Natural killer cell (primary cell): ENCODE measurements at regions not wholly inside any gene's neighbourhood (a gene's known extent, or its start where the extent isn't known, plus 50 kb on each side); places are given as distances from the start of the nearest gene placed in this dataset.

Experiments used
- ATAC-seq, 3 donors: fragments of 150-1000 bp in 2 of 3; fragments of 200-7000 bp in 1 of 3; cut with Tn5 transposase; 1 replicate in 1 of 3; 2 replicates in 2 of 3; pipeline ENCODE4 v1.10.0; 2021; ENCODE audit warnings: mild to moderate bottlenecking in 2 of 3, moderate library complexity in 2 of 3
- DNase-seq, 2 donors: peaks; one replicate each; pipeline versions ENCODE4 v3.0.0 to v3.0.0-alpha.2; 2013 to 2021; ENCODE audit warnings: mixed read lengths in 1 of 2
- H3K27ac ChIP-seq: one replicate; pipeline ENCODE4 v1.5.1; 2013; ENCODE audit warnings: mild to moderate bottlenecking, low read length
- H3K27me3 ChIP-seq: one replicate; pipeline ENCODE4 v1.6.1; 2013; ENCODE audit warnings: low read length; ENCODE audit not compliant: control insufficient read depth, insufficient read depth
- H3K36me3 ChIP-seq: one replicate; pipeline ENCODE4 v1.6.1; 2013; ENCODE audit warnings: low read length; ENCODE audit not compliant: control insufficient read depth, insufficient read depth
- H3K4me1 ChIP-seq: one replicate; pipeline ENCODE4 v1.6.1; 2013; ENCODE audit warnings: low read length; ENCODE audit not compliant: control insufficient read depth, insufficient read depth
- H3K4me3 ChIP-seq: one replicate; pipeline ENCODE4 v1.5.1; 2013; ENCODE audit warnings: low read length
- H3K9me3 ChIP-seq: one replicate; pipeline ENCODE4 v1.6.1; 2013; ENCODE audit warnings: low read length; ENCODE audit not compliant: control insufficient read depth, insufficient read depth
- H3K27ac Mint-ChIP-seq, 2 donors: one replicate each; pipeline ENCODE4 v1.8.0; 2022; ENCODE audit warnings: mild to moderate bottlenecking in 2 of 2, mixed read lengths in 2 of 2, moderate library complexity in 1 of 2
- H3K27me3 Mint-ChIP-seq, 2 donors: one replicate each; pipeline ENCODE4 v1.8.0; 2022; ENCODE audit warnings: low read depth in 2 of 2, mixed read lengths in 2 of 2
- H3K36me3 Mint-ChIP-seq: one replicate; pipeline ENCODE4 v1.8.0; 2022; ENCODE audit warnings: mixed read lengths
- H3K4me1 Mint-ChIP-seq, 2 donors: one replicate each; pipeline ENCODE4 v1.8.0; 2022; ENCODE audit warnings: mixed read lengths in 2 of 2
- H3K4me3 Mint-ChIP-seq: one replicate; pipeline ENCODE4 v1.8.0; 2022; ENCODE audit warnings: mild to moderate bottlenecking, moderate library complexity, mixed read lengths
- H3K9me3 Mint-ChIP-seq, 2 donors: one replicate each; pipeline ENCODE4 v1.8.0; 2022; ENCODE audit warnings: mixed read lengths in 2 of 2
- WGBS: methylation state at CpG from one replicate; pipeline ENCODE4 v1.1.7; 2013; ENCODE audit warnings: missing lambda C conversion rate; ENCODE audit not compliant: insufficient coverage; 5-methylcytosine and 5-hydroxymethylcytosine counted together
- intact Hi-C: fragments of 100-400 bp; cut with micrococcal nuclease; formaldehyde crosslinking; loops from one replicate; pipeline ENCODE4 v1.14.2; 2022
- TF ChIP-seq, protein P1 (sequence below): fragments of 200-600 bp; IDR thresholded peaks from one replicate; pipeline ENCODE4 v1.8.0; 2022; ENCODE audit warnings: antibody characterized with exemption

DNA sequence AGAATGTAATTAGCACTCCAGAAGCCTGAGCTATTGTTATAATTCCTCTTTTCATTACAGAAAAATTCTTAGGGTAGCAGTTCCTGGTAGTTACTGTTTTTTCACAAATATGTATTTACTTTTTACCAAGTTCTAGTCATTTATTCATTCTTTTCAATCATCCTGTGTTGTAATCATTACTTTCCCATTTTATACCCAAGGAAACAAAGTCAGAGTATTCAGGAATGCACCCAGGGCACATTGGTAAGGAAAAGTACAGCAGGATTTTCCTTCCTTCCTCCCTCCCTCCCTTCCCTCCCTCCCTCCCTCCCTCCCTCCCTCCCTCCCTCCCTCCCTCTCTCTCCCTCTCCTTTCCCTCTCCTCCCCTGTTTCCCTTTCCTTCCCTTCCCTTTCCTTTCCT is 115.9 kb upstream of the RBFOX1 start:
- H3K4me1 ChIP-seq: no peaks in the 10 kb centered on the region
- DNase-seq (no peak), ATAC-seq (no peak)
- Mint-ChIP-seq H3K9me3 (peaks cover 7 to 10% of the 10 kb centered on the region in 2 donors), H3K27ac (no peak overlapping the region), H3K36me3 (no peaks in the 10 kb centered on the region), H3K27me3 (no peaks in the 10 kb centered on the region), H3K4me1 (no peaks in the 10 kb centered on the region), H3K4me3 (no peak overlapping the region)
- TF ChIP-seq, protein P1, sequence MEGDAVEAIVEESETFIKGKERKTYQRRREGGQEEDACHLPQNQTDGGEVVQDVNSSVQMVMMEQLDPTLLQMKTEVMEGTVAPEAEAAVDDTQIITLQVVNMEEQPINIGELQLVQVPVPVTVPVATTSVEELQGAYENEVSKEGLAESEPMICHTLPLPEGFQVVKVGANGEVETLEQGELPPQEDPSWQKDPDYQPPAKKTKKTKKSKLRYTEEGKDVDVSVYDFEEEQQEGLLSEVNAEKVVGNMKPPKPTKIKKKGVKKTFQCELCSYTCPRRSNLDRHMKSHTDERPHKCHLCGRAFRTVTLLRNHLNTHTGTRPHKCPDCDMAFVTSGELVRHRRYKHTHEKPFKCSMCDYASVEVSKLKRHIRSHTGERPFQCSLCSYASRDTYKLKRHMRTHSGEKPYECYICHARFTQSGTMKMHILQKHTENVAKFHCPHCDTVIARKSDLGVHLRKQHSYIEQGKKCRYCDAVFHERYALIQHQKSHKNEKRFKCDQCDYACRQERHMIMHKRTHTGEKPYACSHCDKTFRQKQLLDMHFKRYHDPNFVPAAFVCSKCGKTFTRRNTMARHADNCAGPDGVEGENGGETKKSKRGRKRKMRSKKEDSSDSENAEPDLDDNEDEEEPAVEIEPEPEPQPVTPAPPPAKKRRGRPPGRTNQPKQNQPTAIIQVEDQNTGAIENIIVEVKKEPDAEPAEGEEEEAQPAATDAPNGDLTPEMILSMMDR: no peak
- no peak overlapping the region for H3K4me3 ChIP-seq
- H3K36me3 ChIP-seq: no peaks in the 10 kb centered on the region
- H3K27ac ChIP-seq: no peak overlapping the region
- intact Hi-C loops: no loop called here
- no peaks in the 10 kb centered on the region for H3K9me3 ChIP-seq
- H3K27me3 ChIP-seq: no peaks in the 10 kb centered on the region

DNA sequence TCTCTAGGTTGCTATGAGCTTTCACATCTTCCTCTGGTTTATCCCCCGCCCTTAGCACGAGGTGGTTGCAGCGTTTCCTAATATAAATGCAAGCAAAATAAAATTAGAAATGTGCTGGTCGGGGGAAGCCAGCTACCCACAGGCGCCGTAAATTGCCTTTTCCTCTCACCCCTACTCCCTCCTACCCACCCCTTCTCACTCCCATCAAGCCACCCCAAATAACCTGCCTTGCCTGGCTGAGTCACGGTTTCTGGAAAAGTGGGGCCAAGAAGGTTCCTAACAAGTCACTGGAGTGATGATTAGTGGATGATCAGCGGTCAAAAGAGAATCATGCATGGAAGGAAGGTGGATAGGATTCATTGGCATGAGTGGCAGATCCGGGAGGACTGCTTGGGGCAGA is 120.9 kb upstream of the RBFOX1 start:
- Histone ChIP-seq H3K4me1 (no peaks in the 10 kb centered on the region), H3K27ac (no peak overlapping the region), H3K9me3 (no peaks in the 10 kb centered on the region), H3K27me3 (no peaks in the 10 kb centered on the region), H3K4me3 (no peak overlapping the region), H3K36me3 (no peaks in the 10 kb centered on the region)
- peaks cover 6 to 8% of the 10 kb centered on the region in 2 donors for H3K9me3 Mint-ChIP-seq
- DNase-seq: no peak
- H3K27ac Mint-ChIP-seq: no peak overlapping the region
- TF ChIP-seq, protein P1: no peak
- WGBS: 81% methylated on average over 9 of the region's 9 CpGs
- H3K36me3 Mint-ChIP-seq: no peaks in the 10 kb centered on the region
- no peak for ATAC-seq
- intact Hi-C loops: loop anchor here (1.0 kb wide), 1 partner anchor 33 kb away; no protein-coding TSS in a partner anchor
- H3K4me3 Mint-ChIP-seq: no peak overlapping the region
- no peaks in the 10 kb centered on the region for H3K4me1 Mint-ChIP-seq
- no peaks in the 10 kb centered on the region for H3K27me3 Mint-ChIP-seq

- no peaks in the 10 kb centered on the region for H3K27me3 Mint-ChIP-seq
- no peak overlapping the region for H3K27ac Mint-ChIP-seq
- Histone ChIP-seq H3K27me3 (no peaks in the 10 kb centered on the region), H3K27ac (no peak overlapping the region), H3K4me3 (no peak overlapping the region), H3K9me3 (no peaks in the 10 kb centered on the region), H3K4me1 (no peaks in the 10 kb centered on the region), H3K36me3 (no peaks in the 10 kb centered on the region)
- H3K36me3 Mint-ChIP-seq: no peaks in the 10 kb centered on the region
- intact Hi-C loops: no loop called here
- no peaks in the 10 kb centered on the region for H3K4me1 Mint-ChIP-seq
- no peak for DNase-seq
- peaks cover 5 to 7% of the 10 kb centered on the region in 2 donors for H3K9me3 Mint-ChIP-seq
- WGBS: 85% methylated on average over 3 of the region's 3 CpGs
- no peak overlapping the region for H3K4me3 Mint-ChIP-seq
- no peak for ATAC-seq
- TF ChIP-seq, protein P1: no peak
These were observed 123.0 kb upstream of the RBFOX1 start for GRCh38 chr16:7209598-7209997.

DNA sequence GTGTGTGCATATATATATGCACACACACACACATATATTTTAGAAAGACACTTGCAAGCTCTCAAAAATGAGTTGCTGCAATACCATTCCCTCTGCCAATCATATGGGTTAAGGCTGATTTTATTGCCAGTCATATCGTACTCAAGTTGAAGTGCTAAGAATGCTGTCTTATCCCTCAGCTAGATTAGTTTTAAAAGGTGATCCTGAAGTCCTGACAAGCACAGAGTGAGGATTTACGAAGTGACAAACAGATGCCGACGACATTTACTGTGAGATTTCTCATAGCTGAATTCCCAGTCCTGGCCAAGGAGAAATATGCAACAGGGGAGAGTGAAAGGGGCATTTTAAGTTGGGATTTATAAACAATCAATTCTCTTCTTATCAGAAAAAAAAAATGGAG is 126.2 kb upstream of the RBFOX1 start:
- no peaks in the 10 kb centered on the region for H3K4me1 ChIP-seq
- no peak overlapping the region for H3K27ac ChIP-seq
- H3K4me1 Mint-ChIP-seq: no peaks in the 10 kb centered on the region
- ATAC-seq (no peak), DNase-seq (no peak)
- H3K27me3 ChIP-seq: no peaks in the 10 kb centered on the region
- no peak overlapping the region for H3K4me3 Mint-ChIP-seq
- H3K27me3 Mint-ChIP-seq: no peaks in the 10 kb centered on the region
- intact Hi-C loops: no loop called here
- peaks cover 2 to 5% of the 10 kb centered on the region in 2 donors for H3K9me3 Mint-ChIP-seq
- H3K9me3 ChIP-seq: no peaks in the 10 kb centered on the region
- no peak overlapping the region for H3K4me3 ChIP-seq
- 60% methylated on average over 4 of the region's 4 CpGs for WGBS
- H3K27ac Mint-ChIP-seq: no peak overlapping the region
- no peaks in the 10 kb centered on the region for H3K36me3 Mint-ChIP-seq
- TF ChIP-seq, protein P1: no peak
- no peaks in the 10 kb centered on the region for H3K36me3 ChIP-seq
